NB4 (cell line): ENCODE measurements at regions not wholly inside any gene's neighbourhood (a gene's known extent, or its start where the extent isn't known, plus 50 kb on each side); places are given as distances from the start of the nearest gene placed in this dataset.

Source experiments
- CTCF ChIP-seq: IDR thresholded peaks from one replicate; pipeline ENCODE4 v1.5.1; 2012; ENCODE audit warnings: low read depth, low read length
- POLR2A ChIP-seq: IDR thresholded peaks from 2 replicates; pipeline ENCODE4 v1.6.1; 2011; ENCODE audit warnings: mild to moderate bottlenecking; ENCODE audit not compliant: insufficient read length; ENCODE audit errors: extremely low read depth

DNA sequence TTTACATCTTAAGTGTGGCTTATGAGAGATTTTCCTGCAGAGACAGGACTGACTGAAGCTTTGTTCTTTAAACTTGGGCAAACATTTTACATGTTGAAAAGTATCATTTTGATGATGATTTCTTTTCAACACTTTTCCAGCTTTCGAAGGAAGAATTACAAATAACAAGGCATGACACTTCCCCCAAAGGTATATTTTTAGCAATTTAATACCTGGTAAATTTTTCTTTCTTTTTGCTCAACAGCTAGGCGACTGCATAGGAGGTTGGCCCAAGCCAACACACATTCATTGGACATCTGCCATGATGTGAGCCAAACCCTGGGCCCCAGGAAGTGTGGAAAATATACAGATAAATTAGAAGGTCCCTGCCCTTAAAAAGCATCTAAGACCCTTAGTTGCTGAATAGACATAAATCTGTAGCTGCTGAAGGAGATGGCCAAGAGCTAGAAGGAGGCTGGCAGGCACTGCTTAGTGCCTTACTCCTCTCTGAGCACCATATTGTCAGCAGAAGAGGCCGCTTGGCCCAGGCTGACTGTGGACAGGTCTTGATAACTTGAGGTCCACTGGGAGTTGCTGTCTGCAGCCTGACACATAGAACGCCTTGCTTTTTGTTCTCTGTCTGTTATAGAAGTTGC lies 53.3 kb upstream of the CD44 start:
- TF ChIP-seq POLR2A (no peak), CTCF (no peak)
